Astrocyte (in vitro differentiated cells and primary cell): ENCODE measurements at regions not wholly inside any gene's neighbourhood (a gene's known extent, or its start where the extent isn't known, plus 50 kb on each side); places are given as distances from the start of the nearest gene placed in this dataset.

Source experiments
- DNase-seq: peaks from one replicate; pipeline ENCODE4 v3.0.0-alpha.2; 2010; ENCODE audit warnings: low read depth
- FAIRE-seq: peaks from 2 replicates; lab custom pipeline; 2011; peaks lifted over from hg19 to GRCh38; lab: Jason Lieb, UNC
- H2AFZ ChIP-seq: 2 replicates; pipeline ENCODE4 v1.6.0; 2012; ENCODE audit warnings: low read depth, low read length, inconsistent platforms
- H3K27ac ChIP-seq: 2 replicates; pipeline ENCODE4 v1.5.1; 2011; ENCODE audit warnings: low read depth, low read length, inconsistent platforms
- H3K27me3 ChIP-seq: 2 replicates; pipeline ENCODE4 v1.6.0; 2011; ENCODE audit warnings: low read length, inconsistent platforms; ENCODE audit not compliant: insufficient read depth
- H3K36me3 ChIP-seq: 2 replicates; pipeline ENCODE4 v1.5.1; 2011; ENCODE audit warnings: low read length, inconsistent platforms; ENCODE audit not compliant: insufficient read depth
- H3K4me1 ChIP-seq: 2 replicates; pipeline ENCODE4 v1.5.1; 2011; ENCODE audit warnings: low read length, inconsistent platforms; ENCODE audit not compliant: insufficient read depth
- H3K4me2 ChIP-seq: 2 replicates; pipeline ENCODE4 v1.6.0; 2012; ENCODE audit warnings: low read length, inconsistent platforms
- H3K4me3 ChIP-seq: 2 replicates; pipeline ENCODE4 v1.5.1; 2011; ENCODE audit warnings: low read depth, mild to moderate bottlenecking, low read length, inconsistent platforms; ENCODE audit not compliant: insufficient read depth
- H3K79me2 ChIP-seq: 2 replicates; pipeline ENCODE4 v1.6.0; 2012; ENCODE audit warnings: mild to moderate bottlenecking, low read length, inconsistent platforms; ENCODE audit not compliant: insufficient read depth
- H3K9ac ChIP-seq: 2 replicates; pipeline ENCODE4 v1.6.0; 2012; ENCODE audit warnings: mild to moderate bottlenecking, low read length, inconsistent platforms
- H3K9me3 ChIP-seq: 2 replicates; pipeline ENCODE4 v1.5.1; 2012; ENCODE audit warnings: low read depth, mild to moderate bottlenecking, low read length, inconsistent platforms; ENCODE audit not compliant: insufficient read depth
- H4K20me1 ChIP-seq: 2 replicates; pipeline ENCODE4 v1.6.0; 2012; ENCODE audit warnings: low read length, inconsistent platforms; ENCODE audit not compliant: insufficient read depth
- H3K27ac Mint-ChIP-seq: one replicate; pipeline ENCODE4 v1.8.0; 2021; ENCODE audit warnings: mild to moderate bottlenecking, mixed read lengths; ENCODE audit not compliant: unreplicated experiment
- H3K27me3 Mint-ChIP-seq: one replicate; pipeline ENCODE4 v1.8.0; 2021; ENCODE audit warnings: low read depth, mixed read lengths; ENCODE audit not compliant: unreplicated experiment
- H3K36me3 Mint-ChIP-seq: one replicate; pipeline ENCODE4 v1.8.0; 2021; ENCODE audit warnings: low read depth, mixed read lengths; ENCODE audit not compliant: unreplicated experiment
- H3K4me1 Mint-ChIP-seq: one replicate; pipeline ENCODE4 v1.8.0; 2021; ENCODE audit warnings: low read depth, mixed read lengths; ENCODE audit not compliant: unreplicated experiment
- H3K4me3 Mint-ChIP-seq: one replicate; pipeline ENCODE4 v1.8.0; 2021; ENCODE audit warnings: mild to moderate bottlenecking, moderate library complexity, mixed read lengths; ENCODE audit not compliant: unreplicated experiment
- H3K9me3 Mint-ChIP-seq: one replicate; pipeline ENCODE4 v1.8.0; 2021; ENCODE audit warnings: mild to moderate bottlenecking, mixed read lengths; ENCODE audit not compliant: unreplicated experiment
- EZH2 ChIP-seq: IDR thresholded peaks from 2 replicates; pipeline ENCODE4 v1.6.1; 2012; ENCODE audit warnings: mild to moderate bottlenecking, low read length, inconsistent platforms; ENCODE audit not compliant: insufficient read depth
- TF ChIP-seq, protein P1 (sequence below): IDR thresholded peaks from 2 replicates; pipeline ENCODE4 v1.5.1; 2011; ENCODE audit warnings: low read depth, mild to moderate bottlenecking, inconsistent platforms, low read length, moderate library complexity; ENCODE audit not compliant: insufficient read depth

- Histone ChIP-seq H3K79me2 (no peaks in the 10 kb centered on the region), H3K9me3 (no peaks in the 10 kb centered on the region), H3K9ac (no peak overlapping the region), H3K36me3 (no peaks in the 10 kb centered on the region), H4K20me1 (no peaks in the 10 kb centered on the region), H3K4me1 (no peaks in the 10 kb centered on the region), H3K4me3 (no peak overlapping the region), H3K4me2 (no peak overlapping the region), H3K27me3 (no peaks in the 10 kb centered on the region), H3K27ac (no peak overlapping the region), H2AFZ (no peak overlapping the region)
- Mint-ChIP-seq H3K9me3 (peaks cover 3% of the 10 kb centered on the region), H3K36me3 (no peaks in the 10 kb centered on the region), H3K4me1 (peaks cover 11% of the 10 kb centered on the region), H3K27ac (no peak overlapping the region), H3K4me3 (no peak overlapping the region), H3K27me3 (no peaks in the 10 kb centered on the region)
- TF ChIP-seq, protein P1, sequence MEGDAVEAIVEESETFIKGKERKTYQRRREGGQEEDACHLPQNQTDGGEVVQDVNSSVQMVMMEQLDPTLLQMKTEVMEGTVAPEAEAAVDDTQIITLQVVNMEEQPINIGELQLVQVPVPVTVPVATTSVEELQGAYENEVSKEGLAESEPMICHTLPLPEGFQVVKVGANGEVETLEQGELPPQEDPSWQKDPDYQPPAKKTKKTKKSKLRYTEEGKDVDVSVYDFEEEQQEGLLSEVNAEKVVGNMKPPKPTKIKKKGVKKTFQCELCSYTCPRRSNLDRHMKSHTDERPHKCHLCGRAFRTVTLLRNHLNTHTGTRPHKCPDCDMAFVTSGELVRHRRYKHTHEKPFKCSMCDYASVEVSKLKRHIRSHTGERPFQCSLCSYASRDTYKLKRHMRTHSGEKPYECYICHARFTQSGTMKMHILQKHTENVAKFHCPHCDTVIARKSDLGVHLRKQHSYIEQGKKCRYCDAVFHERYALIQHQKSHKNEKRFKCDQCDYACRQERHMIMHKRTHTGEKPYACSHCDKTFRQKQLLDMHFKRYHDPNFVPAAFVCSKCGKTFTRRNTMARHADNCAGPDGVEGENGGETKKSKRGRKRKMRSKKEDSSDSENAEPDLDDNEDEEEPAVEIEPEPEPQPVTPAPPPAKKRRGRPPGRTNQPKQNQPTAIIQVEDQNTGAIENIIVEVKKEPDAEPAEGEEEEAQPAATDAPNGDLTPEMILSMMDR: no peak
- TF ChIP-seq EZH2: no peak
- no peak for DNase-seq
- FAIRE-seq: no peak
These were observed 186.1 kb downstream of the TJP1 start for GRCh38 chr15:29636140-29636539.

DNA sequence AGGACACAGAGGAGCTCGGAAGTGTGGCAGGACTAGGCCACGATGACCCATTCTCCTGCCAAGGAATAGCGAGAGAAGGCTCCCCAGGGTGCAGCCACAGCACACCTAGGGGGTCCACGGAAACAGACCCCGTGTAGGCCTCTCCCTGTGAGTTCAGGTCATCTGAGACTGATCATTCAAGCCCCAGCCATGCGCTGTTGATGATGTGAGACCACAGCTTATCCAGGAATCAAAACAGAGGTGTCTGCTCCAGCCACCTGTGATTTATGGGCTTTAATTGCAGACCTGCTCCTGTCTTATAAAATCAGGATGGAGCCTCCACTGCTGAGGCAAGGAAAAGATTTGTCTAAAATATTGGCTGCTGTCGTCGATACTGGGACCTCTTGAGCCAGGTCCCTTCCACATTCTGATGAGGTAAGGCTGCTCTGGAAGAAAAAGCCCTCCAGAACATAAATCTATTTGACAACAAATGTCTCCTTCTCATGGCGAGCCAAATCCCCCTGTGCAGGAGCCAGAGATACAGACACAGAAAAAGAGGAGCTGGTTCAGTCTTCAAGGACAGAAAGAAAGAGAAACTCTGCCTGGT, 186.7 kb downstream of the TJP1 start:
- H3K36me3 Mint-ChIP-seq: no peaks in the 10 kb centered on the region
- H3K4me3 Mint-ChIP-seq: no peak overlapping the region
- H3K9me3 Mint-ChIP-seq: peaks cover 3% of the 10 kb centered on the region
- no peaks in the 10 kb centered on the region for H4K20me1 ChIP-seq
- H3K27ac ChIP-seq: no peak overlapping the region
- no peaks in the 10 kb centered on the region for H3K79me2 ChIP-seq
- H3K27ac Mint-ChIP-seq: no peak overlapping the region
- H3K27me3 ChIP-seq: no peaks in the 10 kb centered on the region
- H3K4me3 ChIP-seq: no peak overlapping the region
- H3K27me3 Mint-ChIP-seq: peaks cover 2% of the 10 kb centered on the region
- no peak for TF ChIP-seq EZH2
- TF ChIP-seq, protein P1: no peak
- peaks cover 13% of the 10 kb centered on the region for H3K4me1 Mint-ChIP-seq
- no peaks in the 10 kb centered on the region for H3K4me1 ChIP-seq
- H3K9ac ChIP-seq: no peak overlapping the region
- FAIRE-seq (no peak), DNase-seq (no peak)
- H3K36me3 ChIP-seq: no peaks in the 10 kb centered on the region
- no peak overlapping the region for H2AFZ ChIP-seq
- no peaks in the 10 kb centered on the region for H3K9me3 ChIP-seq
- no peak overlapping the region for H3K4me2 ChIP-seq

- H3K27me3 Mint-ChIP-seq: peaks cover 2% of the 10 kb centered on the region
- peaks cover 10% of the 10 kb centered on the region for H3K4me1 Mint-ChIP-seq
- no peak for TF ChIP-seq EZH2
- TF ChIP-seq, protein P1: no peak
- no peaks in the 10 kb centered on the region for H3K36me3 Mint-ChIP-seq
- no peaks in the 10 kb centered on the region for H3K9me3 ChIP-seq
- no peaks in the 10 kb centered on the region for H3K79me2 ChIP-seq
- FAIRE-seq (no peak), DNase-seq (no peak)
- H3K4me3 ChIP-seq: no peak overlapping the region
- peaks cover 3% of the 10 kb centered on the region for H3K9me3 Mint-ChIP-seq
- H3K4me3 Mint-ChIP-seq: no peak overlapping the region
- H3K27me3 ChIP-seq: no peaks in the 10 kb centered on the region
- no peak overlapping the region for H2AFZ ChIP-seq
- H3K9ac ChIP-seq: no peak overlapping the region
- H3K36me3 ChIP-seq: no peaks in the 10 kb centered on the region
- H3K4me1 ChIP-seq: no peaks in the 10 kb centered on the region
- H3K27ac ChIP-seq: no peak overlapping the region
- H4K20me1 ChIP-seq: no peaks in the 10 kb centered on the region
- H3K4me2 ChIP-seq: no peak overlapping the region
- no peak overlapping the region for H3K27ac Mint-ChIP-seq
These were observed 188.3 kb downstream of the TJP1 start for GRCh38 chr15:29633971-29634370.
